Eye (tissue), 1 donor: ENCODE measurements at regions not wholly inside any gene's neighbourhood (a gene's known extent, or its start where the extent isn't known, plus 50 kb on each side); places are given as distances from the start of the nearest gene placed in this dataset.
A peak's percentile ranks its signal among the peaks of the same experiment; 100 is the strongest.
"Not testable (repeated sequence)": the region's sequence is repeated elsewhere in the genome, so short reads cannot be mapped to it uniquely, and the experiment has no call there.

Source experiments
- DNase-seq: peaks from one replicate; pipeline ENCODE4 v3.0.0-alpha.2; 2015

GRCh38 chr18:60003610-60004185, 103.9 kb downstream of the PMAIP1 start:
- DNase-seq = no peak

- DNase-seq = peak; percentile 71
Observed at GRCh38 chr18:59996370-59996966, 96.7 kb downstream of the PMAIP1 start.

- no peak for DNase-seq
Observed at GRCh38 chr18:59994357-59994756, 94.6 kb downstream of the PMAIP1 start.

DNA sequence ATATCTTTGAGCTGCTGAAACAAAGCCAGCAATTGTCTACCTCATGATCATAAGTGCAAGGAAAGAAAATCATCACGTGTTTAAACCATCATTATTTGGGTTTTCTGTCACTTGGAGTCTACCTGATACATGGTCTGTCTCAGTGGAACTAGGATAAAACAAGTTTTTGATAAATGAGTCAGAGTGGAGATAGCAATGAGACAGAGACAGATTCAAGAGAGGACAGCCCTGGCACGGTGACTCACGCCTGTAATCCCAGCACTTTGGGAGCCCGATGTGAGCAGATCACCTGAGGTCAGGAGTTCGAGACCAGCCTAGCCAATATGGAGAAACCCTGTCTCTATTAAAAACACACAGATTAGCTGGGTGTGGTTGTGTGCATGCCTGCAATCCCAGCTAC, 93.8 kb downstream of the PMAIP1 start:
- DNase-seq = no peak

DNA sequence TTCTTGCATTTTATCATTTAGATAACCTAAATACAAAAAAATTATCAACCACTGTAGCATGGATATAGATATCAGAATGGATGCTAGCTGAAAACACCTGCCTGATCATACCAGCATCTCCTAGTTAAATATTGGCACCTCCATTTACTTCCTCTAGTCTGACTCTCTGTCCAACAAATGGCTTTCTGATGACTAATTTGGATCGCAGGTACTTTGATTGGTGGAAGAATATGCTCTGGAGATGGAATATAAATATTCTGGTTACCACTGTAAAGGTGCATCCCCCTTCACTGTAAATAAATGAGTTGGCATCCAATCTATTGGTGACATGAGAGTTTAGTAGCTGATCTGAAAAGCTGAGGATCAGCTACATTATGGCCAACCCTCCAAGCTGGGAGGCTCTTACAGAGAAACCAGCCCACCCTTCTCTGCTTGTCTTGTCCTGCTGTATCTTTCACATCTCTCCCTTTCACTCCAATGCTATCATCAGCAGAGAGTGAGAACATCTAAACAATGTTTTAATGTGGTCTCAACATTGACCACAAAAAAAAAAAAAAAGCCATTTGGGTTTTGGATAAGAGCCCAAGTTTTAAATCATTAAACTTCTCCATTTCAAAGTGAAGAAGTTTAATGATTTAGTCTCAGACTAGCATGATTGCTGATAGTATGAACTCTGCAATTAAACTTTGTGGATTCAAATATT, 90.5 kb downstream of the PMAIP1 start:
- no peak for DNase-seq

GRCh38 chr18:59988098-59988706, 88.4 kb downstream of the PMAIP1 start:
- peak; percentile 69 for DNase-seq

GRCh38 chr18:59987102-59987501, 87.3 kb downstream of the PMAIP1 start:
- no peak for DNase-seq

DNA sequence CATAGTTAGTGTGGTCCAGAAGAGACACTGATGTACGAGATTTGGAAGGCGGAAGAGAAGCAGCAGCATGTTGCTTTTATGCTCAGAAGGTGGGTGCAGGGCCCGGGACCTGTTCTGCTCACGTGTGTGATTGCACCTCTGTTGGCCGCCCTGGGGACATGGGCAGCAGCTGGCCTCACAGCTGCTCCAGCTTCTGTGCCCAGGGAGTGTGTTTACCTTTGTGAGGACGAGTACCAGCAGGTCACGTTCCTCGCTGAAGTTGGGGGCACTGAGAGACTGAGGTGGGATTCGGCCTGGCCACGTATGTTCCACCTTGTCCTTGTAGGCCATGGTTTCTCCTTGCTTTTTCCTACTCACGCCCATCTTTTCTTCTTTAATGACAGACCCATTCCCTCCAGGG, 86.3 kb downstream of the PMAIP1 start:
- no peak for DNase-seq

- DNase-seq = no peak
Observed at GRCh38 chr18:59985289-59985688, 85.5 kb downstream of the PMAIP1 start.

DNA sequence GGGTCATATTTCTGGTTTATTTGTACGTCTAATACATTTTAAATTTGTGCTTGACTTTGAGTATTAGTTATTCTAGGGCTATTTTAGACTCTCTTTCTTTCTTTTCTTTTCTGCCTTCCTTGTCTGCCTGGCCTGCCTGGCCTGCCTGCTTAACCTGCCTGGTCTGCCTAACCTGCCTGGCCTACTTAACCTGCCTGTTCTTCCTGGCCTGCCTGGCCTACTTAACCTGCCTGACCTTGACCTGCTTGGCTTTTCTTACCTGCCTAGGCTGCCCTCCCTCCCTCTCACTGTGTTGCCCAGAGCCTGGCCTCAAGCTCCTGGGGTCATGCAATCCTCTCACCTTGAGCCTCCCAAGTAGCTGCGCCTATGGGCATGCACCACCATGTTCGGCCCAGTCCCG, 83.7 kb downstream of the PMAIP1 start:
- DNase-seq = no peak

DNA sequence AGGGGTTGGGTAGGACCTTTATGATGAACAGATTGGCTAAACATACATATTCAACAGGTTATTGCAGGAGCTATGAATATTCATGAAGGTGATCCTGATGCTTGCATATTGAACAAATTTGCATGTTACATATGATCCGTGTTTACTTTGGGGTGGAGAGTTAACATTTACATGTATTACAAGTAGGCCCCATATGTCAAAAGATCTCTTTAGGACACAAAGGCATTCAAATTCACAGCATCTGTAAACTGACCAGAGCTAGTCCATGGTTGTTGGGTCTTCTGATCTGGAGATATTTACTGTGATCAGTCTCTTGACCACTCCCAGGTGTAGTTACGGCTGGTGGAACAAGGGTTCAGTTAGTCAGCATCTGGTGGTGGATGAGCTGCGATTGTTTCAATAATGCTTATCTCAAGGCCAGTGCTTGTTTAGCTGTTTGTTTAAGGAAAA, 80.4 kb downstream of the PMAIP1 start:
- DNase-seq = no peak

DNA sequence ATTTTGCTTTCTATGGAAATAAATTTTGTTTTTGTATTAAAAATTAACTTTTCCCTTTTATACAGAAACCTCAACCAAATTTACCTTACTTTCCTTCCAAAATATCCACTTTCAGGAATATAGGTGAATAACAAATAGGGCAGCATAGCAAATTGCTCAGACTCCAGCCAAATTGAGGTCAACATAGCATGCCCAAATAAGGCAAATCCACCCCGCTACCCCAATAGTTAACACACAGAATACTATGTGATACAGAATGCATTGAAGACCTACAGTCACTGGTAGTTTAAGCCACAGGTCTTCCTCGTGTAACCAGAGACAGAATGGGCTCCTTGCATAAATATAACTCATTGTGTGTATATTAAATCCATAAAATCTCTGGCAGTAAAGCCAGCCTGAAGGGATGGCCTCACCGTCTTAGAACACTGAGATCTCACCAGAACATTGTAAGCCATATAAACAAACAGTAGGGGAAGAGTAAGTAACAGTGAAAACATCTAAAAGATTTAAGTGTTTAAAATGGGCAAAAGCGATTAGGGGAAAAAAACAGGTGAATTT, 72.2 kb downstream of the PMAIP1 start:
- no peak for DNase-seq

GRCh38 chr18:59971144-59971543, 71.3 kb downstream of the PMAIP1 start:
- not testable (repeated sequence) for DNase-seq

DNA sequence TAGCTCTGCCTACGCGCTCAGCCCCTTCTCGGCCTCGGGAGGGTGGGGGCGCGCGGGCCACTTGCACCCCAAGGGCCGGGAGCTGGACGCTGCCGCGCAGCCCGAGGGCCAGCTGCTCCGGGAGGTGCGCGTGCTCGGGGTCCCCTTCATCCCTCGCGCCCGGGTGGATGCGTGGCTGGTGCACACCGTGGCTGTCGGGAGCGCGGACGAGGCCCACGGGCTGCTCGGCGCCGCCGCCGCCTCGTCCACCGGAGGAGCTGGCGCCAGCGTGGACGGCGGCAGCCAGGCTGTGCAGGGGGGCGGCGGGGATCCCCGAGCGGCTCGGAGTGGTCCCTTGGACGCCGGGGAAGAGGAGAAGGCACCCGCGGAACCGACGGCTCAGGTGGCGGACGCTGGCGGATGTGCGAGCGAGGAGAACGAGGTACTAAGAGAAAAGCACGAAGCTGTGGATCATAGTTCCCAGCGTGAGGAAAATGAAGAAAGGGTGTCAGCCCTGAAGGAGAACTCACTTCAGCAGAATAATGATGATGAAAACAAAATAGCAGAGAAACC, 69.8 kb downstream of the PMAIP1 start:
- peak; percentile 30 for DNase-seq

DNA sequence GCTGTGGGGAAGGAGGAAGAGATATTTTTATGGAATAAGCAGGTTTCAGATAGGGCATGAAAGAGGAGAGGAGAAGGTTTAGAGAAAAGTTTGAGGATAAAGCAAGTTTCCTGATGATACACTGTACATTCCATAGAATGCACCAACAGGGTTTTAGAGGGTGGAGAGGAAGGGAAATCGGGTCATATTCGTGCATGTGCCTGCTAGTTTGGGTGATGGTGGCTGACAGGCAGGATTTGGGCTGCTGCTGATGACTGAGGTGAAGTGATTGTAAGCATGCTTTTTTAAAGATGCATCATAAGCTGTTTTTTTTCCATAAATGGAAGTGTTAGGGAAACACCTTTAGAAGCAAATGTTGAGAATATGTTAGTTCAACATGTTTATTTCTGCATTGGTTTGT, 68.8 kb downstream of the PMAIP1 start:
- no peak for DNase-seq

DNA sequence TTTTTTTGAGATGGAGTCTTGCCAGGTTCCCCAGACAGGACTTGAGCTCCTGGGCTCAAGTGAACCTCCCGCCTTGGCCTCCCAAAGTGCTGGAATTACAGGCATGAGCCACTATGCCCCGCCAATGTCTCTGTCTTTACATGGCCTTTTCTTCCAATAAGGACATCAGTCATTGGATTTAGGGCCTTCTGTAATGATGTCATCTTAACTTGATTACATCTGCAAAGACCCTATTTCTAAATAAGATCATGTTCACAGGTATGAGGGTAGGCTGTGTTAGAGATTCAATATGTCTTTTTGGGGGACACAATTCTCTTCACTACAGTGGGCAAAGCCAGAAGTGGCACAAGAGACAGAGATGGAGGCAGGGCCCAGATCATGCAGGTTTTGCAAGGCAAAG, 68.1 kb downstream of the PMAIP1 start:
- no peak for DNase-seq

DNA sequence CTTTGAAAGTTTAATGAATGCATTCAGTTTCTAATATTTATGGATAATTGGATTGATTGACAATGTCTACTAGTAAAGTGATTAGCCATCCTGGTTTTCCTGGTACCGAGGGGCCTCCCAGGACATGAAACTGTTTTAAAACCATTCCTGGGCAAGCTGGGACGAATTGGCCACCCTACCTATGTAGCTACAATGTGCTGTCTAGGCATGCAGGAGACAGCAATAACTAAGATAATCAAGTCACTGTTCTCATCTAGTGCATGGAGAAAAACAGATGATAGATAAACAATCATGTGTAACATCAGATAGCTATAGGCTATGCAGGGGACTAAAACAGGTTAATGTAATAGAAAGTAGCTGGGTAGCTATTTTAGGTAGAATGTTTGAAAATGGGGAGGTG, 67.1 kb downstream of the PMAIP1 start:
- DNase-seq = no peak

GRCh38 chr18:59963229-59963628, 63.4 kb downstream of the PMAIP1 start:
- no peak for DNase-seq

GRCh38 chr18:59961070-59961469, 61.3 kb downstream of the PMAIP1 start:
- no peak for DNase-seq

- DNase-seq = no peak
Observed at GRCh38 chr18:59960272-59960671, 60.5 kb downstream of the PMAIP1 start.

GRCh38 chr18:59959606-59960005, 59.8 kb downstream of the PMAIP1 start:
- DNase-seq = no peak

DNA sequence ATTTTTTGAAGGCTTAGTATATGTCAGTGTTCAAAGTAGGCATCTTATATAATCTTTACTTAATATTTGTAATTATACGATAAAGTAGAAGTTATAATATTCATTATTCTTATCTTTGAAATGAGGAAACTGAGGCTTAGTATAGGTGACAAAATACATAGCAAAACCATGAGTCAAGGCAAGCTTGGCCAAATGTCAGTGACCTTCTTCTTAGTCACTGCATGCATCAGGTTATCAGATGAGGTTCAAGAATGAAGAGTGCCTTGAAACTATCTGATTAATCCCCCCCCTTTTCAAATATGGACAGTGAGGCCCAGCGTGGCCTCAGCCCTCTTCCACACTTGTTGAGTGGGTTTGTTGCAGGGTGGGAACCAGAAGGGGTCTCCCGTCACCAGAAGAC, 59.3 kb downstream of the PMAIP1 start:
- DNase-seq = no peak

DNA sequence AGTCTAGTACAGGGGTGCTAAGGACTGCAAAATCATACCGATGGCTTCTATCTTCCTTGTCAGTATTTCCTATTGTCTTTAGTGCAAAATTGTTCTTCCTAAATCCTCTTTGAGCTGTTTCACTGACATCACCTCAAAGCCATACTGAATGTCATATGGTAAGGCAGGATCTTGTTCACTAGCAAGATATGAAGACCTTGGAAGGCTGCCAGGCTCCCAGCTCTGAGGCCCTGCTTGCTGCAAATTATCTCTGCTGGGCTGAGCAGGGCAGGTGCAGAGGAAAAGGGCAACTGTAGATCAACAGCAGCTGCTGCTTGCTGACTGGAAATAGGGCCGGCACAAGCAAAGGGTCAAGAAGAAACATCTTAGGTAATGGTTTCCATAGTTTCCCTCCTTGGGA, 58.2 kb downstream of the PMAIP1 start:
- DNase-seq = peak; percentile 91
